ENCODE measurements at regions not wholly inside any gene's neighbourhood (a gene's known extent, or its start where the extent isn't known, plus 50 kb on each side); places are given as distances from the start of the nearest gene placed in this dataset.

GRCh38 chr6:14707971-14708465 is 537.9 kb upstream of the JARID2 start:
- POLR2A ChIA-PET (ENCODE audit: unreplicated experiment) = no interaction called here
- H3K4me1 ChIP-seq (replicated peaks; ENCODE audit: insufficient read depth) = peaks cover 45% of the 10 kb centered on the region

GRCh38 chr6:14709066-14709670 is 536.7 kb upstream of the JARID2 start:
- no peak for DNase-seq
- H3K27me3 ChIP-seq (ENCODE audit: insufficient read depth, low read depth) = no peaks in the 10 kb centered on the region
- ChIA-PET POLR2A (ENCODE audit: unreplicated experiment) (interaction anchor here (0.6 kb wide), 1 partner anchor 24 kb away, joined by 4 read pairs; no protein-coding TSS in a partner anchor), CTCF (no interaction called here)
- H3K27ac ChIP-seq = no peak overlapping the region
- BruUV-seq (replicated peaks) = no TSS peak
- H3K9me3 ChIP-seq (ENCODE audit: insufficient read depth, low read depth) = no peaks in the 10 kb centered on the region
- no peaks in the 10 kb centered on the region for H3K79me2 ChIP-seq (ENCODE audit: low read depth)
- intact Hi-C loops (cut with micrococcal nuclease; ENCODE audit: unreplicated experiment) = no loop called here
- H3K9me2 ChIP-seq (ENCODE audit: insufficient read depth) = no peaks in the 10 kb centered on the region
- H3F3A ChIP-seq (ENCODE audit: insufficient read depth, low read depth) = peaks cover 25% of the 10 kb centered on the region
- no peaks in the 10 kb centered on the region for H3K36me3 ChIP-seq (ENCODE audit: low read depth)
- no peak overlapping the region for H3K4me2 ChIP-seq
- no peak for TF ChIP-seq EZH2 (IDR thresholded peaks at IDR 0.05; ENCODE audit: low read depth)
- TF ChIP-seq, protein P1, sequence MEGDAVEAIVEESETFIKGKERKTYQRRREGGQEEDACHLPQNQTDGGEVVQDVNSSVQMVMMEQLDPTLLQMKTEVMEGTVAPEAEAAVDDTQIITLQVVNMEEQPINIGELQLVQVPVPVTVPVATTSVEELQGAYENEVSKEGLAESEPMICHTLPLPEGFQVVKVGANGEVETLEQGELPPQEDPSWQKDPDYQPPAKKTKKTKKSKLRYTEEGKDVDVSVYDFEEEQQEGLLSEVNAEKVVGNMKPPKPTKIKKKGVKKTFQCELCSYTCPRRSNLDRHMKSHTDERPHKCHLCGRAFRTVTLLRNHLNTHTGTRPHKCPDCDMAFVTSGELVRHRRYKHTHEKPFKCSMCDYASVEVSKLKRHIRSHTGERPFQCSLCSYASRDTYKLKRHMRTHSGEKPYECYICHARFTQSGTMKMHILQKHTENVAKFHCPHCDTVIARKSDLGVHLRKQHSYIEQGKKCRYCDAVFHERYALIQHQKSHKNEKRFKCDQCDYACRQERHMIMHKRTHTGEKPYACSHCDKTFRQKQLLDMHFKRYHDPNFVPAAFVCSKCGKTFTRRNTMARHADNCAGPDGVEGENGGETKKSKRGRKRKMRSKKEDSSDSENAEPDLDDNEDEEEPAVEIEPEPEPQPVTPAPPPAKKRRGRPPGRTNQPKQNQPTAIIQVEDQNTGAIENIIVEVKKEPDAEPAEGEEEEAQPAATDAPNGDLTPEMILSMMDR (conservative IDR thresholded peaks at IDR 0.05) = no peak
- no peak overlapping the region for H3K4me3 ChIP-seq
- no peak overlapping the region for H2AFZ ChIP-seq
- peaks cover 56% of the 10 kb centered on the region for H3K4me1 ChIP-seq (replicated peaks; ENCODE audit: insufficient read depth)
- no peaks in the 10 kb centered on the region for H4K20me1 ChIP-seq (ENCODE audit: insufficient read depth)

More at GRCh38 chr6:14707971-14708465, 537.9 kb upstream of the JARID2 start:
- no peaks in the 10 kb centered on the region for H3K9me2 ChIP-seq (ENCODE audit: insufficient read depth)
- H3K9me3 ChIP-seq (ENCODE audit: insufficient read depth, low read depth) = no peaks in the 10 kb centered on the region
- H3K27ac ChIP-seq = no peak overlapping the region
- H3K27me3 ChIP-seq (ENCODE audit: insufficient read depth, low read depth) = no peaks in the 10 kb centered on the region
- CTCF ChIA-PET = no interaction called here
- H3K79me2 ChIP-seq (ENCODE audit: low read depth) = no peaks in the 10 kb centered on the region
- intact Hi-C loops (cut with micrococcal nuclease; ENCODE audit: unreplicated experiment) = no loop called here
- DNase-seq = no peak
- BruUV-seq (replicated peaks) = no TSS peak
- TF ChIP-seq EZH2 (IDR thresholded peaks at IDR 0.05; ENCODE audit: low read depth) = no peak
- TF ChIP-seq, protein P1 (conservative IDR thresholded peaks at IDR 0.05) = no peak
- no peaks in the 10 kb centered on the region for H4K20me1 ChIP-seq (ENCODE audit: insufficient read depth)
- no peaks in the 10 kb centered on the region for H3K36me3 ChIP-seq (ENCODE audit: low read depth)
- H3F3A ChIP-seq (ENCODE audit: insufficient read depth, low read depth) = peaks cover 15% of the 10 kb centered on the region
- no peak overlapping the region for H3K4me2 ChIP-seq
- H3K4me3 ChIP-seq = no peak overlapping the region
- H2AFZ ChIP-seq = no peak overlapping the region

- Histone ChIP-seq H3K4me1 (replicated peaks; ENCODE audit: insufficient read depth) (peaks cover 60% of the 10 kb centered on the region), H2AFZ (no peak overlapping the region), H3K9me3 (ENCODE audit: insufficient read depth, low read depth) (no peaks in the 10 kb centered on the region), H3K36me3 (ENCODE audit: low read depth) (no peaks in the 10 kb centered on the region), H3K79me2 (ENCODE audit: low read depth) (no peaks in the 10 kb centered on the region), H3K9me2 (ENCODE audit: insufficient read depth) (no peaks in the 10 kb centered on the region), H3F3A (ENCODE audit: insufficient read depth, low read depth) (peaks cover 28% of the 10 kb centered on the region), H3K27me3 (ENCODE audit: insufficient read depth, low read depth) (no peaks in the 10 kb centered on the region), H3K4me2 (no peak overlapping the region), H4K20me1 (ENCODE audit: insufficient read depth) (no peaks in the 10 kb centered on the region), H3K4me3 (no peak overlapping the region), H3K27ac (peak overlapping the region; percentile 91)
- TF ChIP-seq, protein P1 (conservative IDR thresholded peaks at IDR 0.05) = no peak
- TF ChIP-seq EZH2 (IDR thresholded peaks at IDR 0.05; ENCODE audit: low read depth) = no peak
- DNase-seq = no peak
- BruUV-seq (replicated peaks) = no TSS peak
- POLR2A ChIA-PET (ENCODE audit: unreplicated experiment) = interaction anchor here (0.6 kb wide), 1 partner anchor 23 kb away, joined by 4 read pairs; no protein-coding TSS in a partner anchor
- intact Hi-C loops (cut with micrococcal nuclease; ENCODE audit: unreplicated experiment) = no loop called here
- CTCF ChIA-PET = interaction anchor here (0.6 kb wide), 1 partner anchor 166 kb away, joined by 3 read pairs; no protein-coding TSS in a partner anchor
Measured at GRCh38 chr6:14709900-14710299, 536.0 kb upstream of the JARID2 start.
